T-helper 2 cell (primary cell): ENCODE measurements at regions not wholly inside any gene's neighbourhood (a gene's known extent, or its start where the extent isn't known, plus 50 kb on each side); places are given as distances from the start of the nearest gene placed in this dataset.
A peak's percentile ranks its signal among the peaks of the same experiment; 100 is the strongest.

ENCODE experiments used
- DNase-seq, 5 experiments: peaks; one replicate each; pipeline versions ENCODE4 v3.0.0 to v3.0.0-alpha.2; 2012 to 2022

- DNase-seq = no peak
These were observed 197.0 kb upstream of the CADM1 start for GRCh38 chr11:115700981-115701875.

GRCh38 chr11:115700496-115700895 is 196.3 kb upstream of the CADM1 start:
- no peak for DNase-seq

GRCh38 chr11:115699733-115700132 is 195.5 kb upstream of the CADM1 start:
- no peak for DNase-seq

- no peak for DNase-seq
These were observed 195.1 kb upstream of the CADM1 start for GRCh38 chr11:115699326-115699725.

- peak in 1 of 5 experiments; percentile 6 for DNase-seq
These were observed 194.0 kb upstream of the CADM1 start for GRCh38 chr11:115698243-115698642.

- no peak for DNase-seq
These were observed 192.3 kb upstream of the CADM1 start for GRCh38 chr11:115696563-115696962.

- DNase-seq = no peak
These were observed 191.6 kb upstream of the CADM1 start for GRCh38 chr11:115695677-115696364.

- no peak for DNase-seq
These were observed 188.8 kb upstream of the CADM1 start for GRCh38 chr11:115693002-115693401.

GRCh38 chr11:115691030-115691429 is 186.8 kb upstream of the CADM1 start:
- DNase-seq = no peak

GRCh38 chr11:115687934-115688333 is 183.7 kb upstream of the CADM1 start:
- no peak for DNase-seq

GRCh38 chr11:115684699-115685098 is 180.5 kb upstream of the CADM1 start:
- no peak for DNase-seq

- DNase-seq = no peak
These were observed 179.9 kb upstream of the CADM1 start for GRCh38 chr11:115684135-115684534.

- no peak for DNase-seq
These were observed 178.7 kb upstream of the CADM1 start for GRCh38 chr11:115682888-115683287.

- no peak for DNase-seq
These were observed 177.9 kb upstream of the CADM1 start for GRCh38 chr11:115682101-115682500.

GRCh38 chr11:115679945-115680344 is 175.7 kb upstream of the CADM1 start:
- DNase-seq = no peak

GRCh38 chr11:115678942-115679341 is 174.7 kb upstream of the CADM1 start:
- DNase-seq = no peak

- no peak for DNase-seq
These were observed 173.0 kb upstream of the CADM1 start for GRCh38 chr11:115677190-115677589.

- DNase-seq = no peak
These were observed 172.6 kb upstream of the CADM1 start for GRCh38 chr11:115676768-115677167.

GRCh38 chr11:115676206-115676605 is 172.0 kb upstream of the CADM1 start:
- DNase-seq = no peak

- DNase-seq = no peak
These were observed 170.8 kb upstream of the CADM1 start for GRCh38 chr11:115674937-115675544.

GRCh38 chr11:115674176-115674936 is 170.1 kb upstream of the CADM1 start:
- no peak for DNase-seq

GRCh38 chr11:115673720-115674119 is 169.5 kb upstream of the CADM1 start:
- no peak for DNase-seq

- no peak for DNase-seq
These were observed 168.8 kb upstream of the CADM1 start for GRCh38 chr11:115672999-115673411.
